ENCODE measurements at regions not wholly inside any gene's neighbourhood (a gene's known extent, or its start where the extent isn't known, plus 50 kb on each side); places are given as distances from the start of the nearest gene placed in this dataset.

DNA sequence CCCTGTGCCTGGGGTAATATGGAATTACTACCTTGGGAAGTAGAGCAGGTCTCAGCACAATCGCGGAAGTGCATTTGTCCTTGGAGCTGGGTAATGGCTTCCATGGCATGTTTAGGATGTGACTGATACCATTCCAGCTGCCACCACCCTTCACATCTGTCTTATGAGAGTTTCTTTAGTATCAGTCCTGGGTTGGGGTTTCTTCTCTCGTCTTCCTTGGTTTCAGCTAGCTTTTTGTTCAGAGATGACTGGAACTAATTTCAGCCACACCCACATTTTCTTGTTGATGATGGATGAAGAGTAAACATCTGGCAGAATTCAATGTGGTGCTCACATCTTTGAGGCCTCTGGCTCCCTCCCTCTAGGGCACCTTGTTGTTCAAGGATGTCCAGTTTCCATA is 212.9 kb upstream of the SOX21 start (continued):
- TF ChIP-seq, protein P1, sequence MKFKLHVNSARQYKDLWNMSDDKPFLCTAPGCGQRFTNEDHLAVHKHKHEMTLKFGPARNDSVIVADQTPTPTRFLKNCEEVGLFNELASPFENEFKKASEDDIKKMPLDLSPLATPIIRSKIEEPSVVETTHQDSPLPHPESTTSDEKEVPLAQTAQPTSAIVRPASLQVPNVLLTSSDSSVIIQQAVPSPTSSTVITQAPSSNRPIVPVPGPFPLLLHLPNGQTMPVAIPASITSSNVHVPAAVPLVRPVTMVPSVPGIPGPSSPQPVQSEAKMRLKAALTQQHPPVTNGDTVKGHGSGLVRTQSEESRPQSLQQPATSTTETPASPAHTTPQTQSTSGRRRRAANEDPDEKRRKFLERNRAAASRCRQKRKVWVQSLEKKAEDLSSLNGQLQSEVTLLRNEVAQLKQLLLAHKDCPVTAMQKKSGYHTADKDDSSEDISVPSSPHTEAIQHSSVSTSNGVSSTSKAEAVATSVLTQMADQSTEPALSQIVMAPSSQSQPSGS (tag by site-specific recombination; IDR thresholded peaks at IDR 0.05; ENCODE audit: low read depth), result no peak
- TF ChIP-seq ZNF530 (tag by site-specific recombination; IDR thresholded peaks at IDR 0.05; ENCODE audit: low read depth) (no peak), ZNF561 (tag by site-specific recombination; IDR thresholded peaks at IDR 0.05; ENCODE audit: borderline replicate concordance) (no peak)

GRCh38 chr13:94921181-94921580 is 208.8 kb upstream of the SOX21 start:
- ChIA-PET CTCF (interaction anchor here (0.6 kb wide), 1 partner anchor 143 kb away, joined by 3 read pairs; no protein-coding TSS in a partner anchor), POLR2A (no interaction called here)
- Histone ChIP-seq H3K27ac (ENCODE audit: extremely low read depth, low read depth, low read length) (no peak overlapping the region), H3K9me3 (ENCODE audit: control insufficient read depth, insufficient read depth, low read depth, low read length) (no peaks in the 10 kb centered on the region), H3K36me3 (ENCODE audit: control insufficient read depth in 2 of 2, insufficient read depth in 1 of 2, low read length in 2 of 2) (no peaks in the 10 kb centered on the region), H3K4me1 (ENCODE audit: control insufficient read depth, insufficient read depth, low read length) (no peaks in the 10 kb centered on the region), H3K4me3 (ENCODE audit: low read depth, low read length) (no peak overlapping the region)
- TF ChIP-seq EGR2 (tag by site-specific recombination; IDR thresholded peaks at IDR 0.05; ENCODE audit: low read depth) (no peak), ZNF629 (tag by site-specific recombination; IDR thresholded peaks at IDR 0.05) (no peak), REPIN1 (tag by site-specific recombination; IDR thresholded peaks at IDR 0.05; ENCODE audit: low read depth) (no peak), ZSCAN23 (tag by site-specific recombination; IDR thresholded peaks at IDR 0.05) (no peak), ZNF146 (tag by site-specific recombination; IDR thresholded peaks at IDR 0.05) (no peak), GLIS2 (tag by site-specific recombination; IDR thresholded peaks at IDR 0.05) (no peak), IKZF3 (tag by site-specific recombination; IDR thresholded peaks at IDR 0.05) (no peak), ZNF18 (tag by site-specific recombination; IDR thresholded peaks at IDR 0.05) (no peak), ZNF221 (tag by site-specific recombination; IDR thresholded peaks at IDR 0.05; ENCODE audit: borderline replicate concordance) (no peak), ZNF157 (tag by site-specific recombination; IDR thresholded peaks at IDR 0.05) (no peak), ZNF174 (tag by site-specific recombination; IDR thresholded peaks at IDR 0.05) (no peak), ZFP69B (tag by site-specific recombination; IDR thresholded peaks at IDR 0.05) (no peak), ZNF776 (tag by site-specific recombination; IDR thresholded peaks at IDR 0.05; ENCODE audit: borderline replicate concordance) (no peak), ZNF768 (tag by site-specific recombination; IDR thresholded peaks at IDR 0.05) (no peak), ZNF169 (tag by site-specific recombination; IDR thresholded peaks at IDR 0.05) (no peak), GLI2 (tag by site-specific recombination; IDR thresholded peaks at IDR 0.05; ENCODE audit: borderline replicate concordance, low read depth) (no peak), PRDM10 (tag by site-specific recombination; IDR thresholded peaks at IDR 0.05) (no peak)
- TF ChIP-seq, protein P2, sequence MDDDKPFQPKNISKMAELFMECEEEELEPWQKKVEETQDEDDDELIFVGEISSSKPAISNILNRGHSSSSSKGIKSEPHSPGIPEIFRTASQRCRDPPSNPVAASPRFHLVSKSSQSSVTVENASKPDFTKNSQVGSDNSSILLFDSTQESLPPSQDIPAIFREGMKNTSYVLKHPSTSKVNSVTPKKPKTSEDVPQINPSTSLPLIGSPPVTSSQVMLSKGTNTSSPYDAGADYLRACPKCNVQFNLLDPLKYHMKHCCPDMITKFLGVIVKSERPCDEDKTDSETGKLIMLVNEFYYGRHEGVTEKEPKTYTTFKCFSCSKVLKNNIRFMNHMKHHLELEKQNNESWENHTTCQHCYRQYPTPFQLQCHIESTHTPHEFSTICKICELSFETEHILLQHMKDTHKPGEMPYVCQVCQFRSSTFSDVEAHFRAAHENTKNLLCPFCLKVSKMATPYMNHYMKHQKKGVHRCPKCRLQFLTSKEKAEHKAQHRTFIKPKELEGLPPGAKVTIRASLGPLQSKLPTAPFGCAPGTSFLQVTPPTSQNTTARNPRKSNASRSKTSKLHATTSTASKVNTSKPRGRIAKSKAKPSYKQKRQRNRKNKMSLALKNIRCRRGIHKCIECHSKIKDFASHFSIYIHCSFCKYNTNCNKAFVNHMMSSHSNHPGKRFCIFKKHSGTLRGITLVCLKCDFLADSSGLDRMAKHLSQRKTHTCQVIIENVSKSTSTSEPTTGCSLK (tag by site-specific recombination; IDR thresholded peaks at IDR 0.05), result no peak
- TF ChIP-seq, protein P3, sequence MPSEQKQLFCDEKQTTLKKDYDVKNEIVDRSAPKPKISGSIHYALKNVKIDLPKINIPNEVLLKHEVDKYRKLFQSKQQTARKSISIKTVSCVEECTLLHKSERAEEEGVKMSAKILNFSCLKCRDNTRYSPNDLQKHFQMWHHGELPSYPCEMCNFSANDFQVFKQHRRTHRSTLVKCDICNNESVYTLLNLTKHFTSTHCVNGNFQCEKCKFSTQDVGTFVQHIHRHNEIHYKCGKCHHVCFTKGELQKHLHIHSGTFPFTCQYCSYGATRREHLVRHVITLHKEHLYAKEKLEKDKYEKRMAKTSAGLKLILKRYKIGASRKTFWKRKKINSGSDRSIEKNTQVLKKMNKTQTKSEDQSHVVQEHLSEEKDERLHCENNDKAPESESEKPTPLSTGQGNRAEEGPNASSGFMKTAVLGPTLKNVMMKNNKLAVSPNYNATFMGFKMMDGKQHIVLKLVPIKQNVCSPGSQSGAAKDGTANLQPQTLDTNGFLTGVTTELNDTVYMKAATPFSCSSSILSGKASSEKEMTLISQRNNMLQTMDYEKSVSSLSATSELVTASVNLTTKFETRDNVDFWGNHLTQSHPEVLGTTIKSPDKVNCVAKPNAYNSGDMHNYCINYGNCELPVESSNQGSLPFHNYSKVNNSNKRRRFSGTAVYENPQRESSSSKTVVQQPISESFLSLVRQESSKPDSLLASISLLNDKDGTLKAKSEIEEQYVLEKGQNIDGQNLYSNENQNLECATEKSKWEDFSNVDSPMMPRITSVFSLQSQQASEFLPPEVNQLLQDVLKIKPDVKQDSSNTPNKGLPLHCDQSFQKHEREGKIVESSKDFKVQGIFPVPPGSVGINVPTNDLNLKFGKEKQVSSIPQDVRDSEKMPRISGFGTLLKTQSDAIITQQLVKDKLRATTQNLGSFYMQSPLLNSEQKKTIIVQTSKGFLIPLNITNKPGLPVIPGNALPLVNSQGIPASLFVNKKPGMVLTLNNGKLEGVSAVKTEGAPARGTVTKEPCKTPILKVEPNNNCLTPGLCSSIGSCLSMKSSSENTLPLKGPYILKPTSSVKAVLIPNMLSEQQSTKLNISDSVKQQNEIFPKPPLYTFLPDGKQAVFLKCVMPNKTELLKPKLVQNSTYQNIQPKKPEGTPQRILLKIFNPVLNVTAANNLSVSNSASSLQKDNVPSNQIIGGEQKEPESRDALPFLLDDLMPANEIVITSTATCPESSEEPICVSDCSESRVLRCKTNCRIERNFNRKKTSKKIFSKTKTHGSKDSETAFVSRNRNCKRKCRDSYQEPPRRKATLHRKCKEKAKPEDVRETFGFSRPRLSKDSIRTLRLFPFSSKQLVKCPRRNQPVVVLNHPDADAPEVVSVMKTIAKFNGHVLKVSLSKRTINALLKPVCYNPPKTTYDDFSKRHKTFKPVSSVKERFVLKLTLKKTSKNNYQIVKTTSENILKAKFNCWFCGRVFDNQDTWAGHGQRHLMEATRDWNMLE (tag by site-specific recombination; conservative IDR thresholded peaks at IDR 0.05; ENCODE audit: low read depth), result no peak

Data from HEK293 (cell line).